Aorta (tissue), 5 donors: ENCODE measurements at regions not wholly inside any gene's neighbourhood (a gene's known extent, or its start where the extent isn't known, plus 50 kb on each side); places are given as distances from the start of the nearest gene placed in this dataset.
A peak's percentile ranks its signal among the peaks of the same experiment; 100 is the strongest.

ENCODE experiments used
- ATAC-seq: fragments of 200-7000 bp; cut with Tn5 transposase; one replicate; pipeline ENCODE4 v1.9.1; 2022; ENCODE audit warnings: moderate library complexity; ENCODE audit not compliant: low FRiP score
- DNase-seq, 2 donors: peaks; one replicate each; pipeline ENCODE4 v3.0.0-alpha.2; 2020
- H3K27ac ChIP-seq, 2 donors: one replicate each; pipeline ENCODE4 v1.5.1; 2013; ENCODE audit warnings: low read length in 2 of 2, mild to moderate bottlenecking in 2 of 2, moderate library complexity in 2 of 2, control low read depth in 1 of 2, inconsistent platforms in 1 of 2, low read depth in 1 of 2
- H3K27me3 ChIP-seq, 2 donors: one replicate each; pipeline ENCODE4 v1.6.1; 2013; ENCODE audit warnings: control low read depth in 1 of 2, low read length in 1 of 2, mild to moderate bottlenecking in 1 of 2, moderate library complexity in 1 of 2; ENCODE audit not compliant: insufficient read depth in 2 of 2, control insufficient read depth in 1 of 2
- H3K36me3 ChIP-seq, 2 donors: one replicate each; pipeline ENCODE4 v1.6.1; 2013; ENCODE audit warnings: control low read depth in 1 of 2, low read length in 1 of 2, mild to moderate bottlenecking in 1 of 2; ENCODE audit not compliant: insufficient read depth in 2 of 2, control insufficient read depth in 1 of 2
- H3K4me1 ChIP-seq, 2 donors: one replicate each; pipeline ENCODE4 v1.6.1; 2013; ENCODE audit warnings: low read length in 2 of 2, control low read depth in 1 of 2, mild to moderate bottlenecking in 1 of 2, moderate library complexity in 1 of 2; ENCODE audit not compliant: insufficient read depth in 2 of 2, control insufficient read depth in 1 of 2
- H3K4me3 ChIP-seq, 2 donors: one replicate each; pipeline ENCODE4 v1.5.1; 2013; ENCODE audit warnings: low read length in 2 of 2, control low read depth in 1 of 2, mild to moderate bottlenecking in 1 of 2
- H3K9me3 ChIP-seq: one replicate; pipeline ENCODE4 v1.6.1; 2013; ENCODE audit warnings: mild to moderate bottlenecking, low read length; ENCODE audit not compliant: control insufficient read depth
- WGBS, 2 donors: extraction: QIAGEN DNeasy Blood & Tissue Kit; methylation state at CpG; one replicate each; pipeline ENCODE4 v1.1.7; 2013; 5-methylcytosine and 5-hydroxymethylcytosine counted together
- intact Hi-C, 2 donors: fragments of 100-400 bp; cut with DNase I; formaldehyde crosslinking; loops; one replicate each; pipeline versions ENCODE4 v1.14.2 to v1.15.0; 2022
- donor health status: healthy with polysubstance abuse.
- donor health status: Bipolar disorder and iron deficiency.
- donor health status: DM: no; HTN: no; CAD: no.
- donor health status: DM: no; HTN: no; CAD: no.
- donor health status: DM: yes; HTN: yes; CAD: no.

GRCh38 chr15:96958721-96959120 lies 628.2 kb downstream of the NR2F2 start:
- 15 to 17% methylated on average over 2 of the region's 2 CpGs for WGBS, 2 donors
- ATAC-seq: no peak
- Histone ChIP-seq H3K36me3 (no peaks in the 10 kb centered on the region), H3K4me3 (no peak overlapping the region), H3K9me3 (no peaks in the 10 kb centered on the region), H3K4me1 (no peaks in the 10 kb centered on the region), H3K27me3 (peaks cover 0 to 1% of the 10 kb centered on the region in 2 donors), H3K27ac (no peak overlapping the region)
- DNase-seq: no peak
- intact Hi-C loops: no loop called here

- DNase-seq (no peak), ATAC-seq (no peak)
- no peaks in the 10 kb centered on the region for H3K36me3 ChIP-seq
- no peak overlapping the region for H3K27ac ChIP-seq
- H3K4me1 ChIP-seq: no peaks in the 10 kb centered on the region
- no peaks in the 10 kb centered on the region for H3K9me3 ChIP-seq
- intact Hi-C loops: no loop called here
- no peak overlapping the region for H3K4me3 ChIP-seq
- 64 to 71% methylated on average over 6 of the region's 6 CpGs for WGBS, 2 donors
- H3K27me3 ChIP-seq: peaks cover 0 to 1% of the 10 kb centered on the region in 2 donors
Observed at GRCh38 chr15:96959501-96959900, 629.0 kb downstream of the NR2F2 start.

GRCh38 chr15:96960711-96961480 lies 630.4 kb downstream of the NR2F2 start:
- no peak overlapping the region for H3K4me3 ChIP-seq
- H3K36me3 ChIP-seq: no peaks in the 10 kb centered on the region
- 72 to 79% methylated on average over 4 of the region's 4 CpGs for WGBS, 2 donors
- peaks cover 0 to 1% of the 10 kb centered on the region in 2 donors for H3K27me3 ChIP-seq
- DNase-seq (no peak), ATAC-seq (no peak)
- H3K4me1 ChIP-seq: no peaks in the 10 kb centered on the region
- H3K9me3 ChIP-seq: no peaks in the 10 kb centered on the region
- intact Hi-C loops: no loop called here
- no peak overlapping the region for H3K27ac ChIP-seq

GRCh38 chr15:96966554-96966953 lies 636.1 kb downstream of the NR2F2 start:
- Histone ChIP-seq H3K27me3 (no peaks in the 10 kb centered on the region), H3K9me3 (no peaks in the 10 kb centered on the region), H3K4me3 (no peak overlapping the region), H3K4me1 (no peaks in the 10 kb centered on the region), H3K36me3 (no peaks in the 10 kb centered on the region), H3K27ac (no peak overlapping the region)
- intact Hi-C loops: no loop called here
- ATAC-seq: no peak
- no peak for DNase-seq
- 65 to 69% methylated on average over 3 of the region's 3 CpGs for WGBS, 2 donors

GRCh38 chr15:96969732-96970710 lies 639.5 kb downstream of the NR2F2 start:
- intact Hi-C loops: no loop called here

GRCh38 chr15:96972201-96972600 lies 641.7 kb downstream of the NR2F2 start:
- Histone ChIP-seq H3K27me3 (no peaks in the 10 kb centered on the region), H3K36me3 (no peaks in the 10 kb centered on the region), H3K27ac (no peak overlapping the region), H3K4me3 (no peak overlapping the region), H3K9me3 (no peaks in the 10 kb centered on the region), H3K4me1 (no peaks in the 10 kb centered on the region)
- ATAC-seq (no peak), DNase-seq (no peak)
- 26 to 60% methylated on average over 1 of the region's 1 CpG for WGBS, 2 donors
- intact Hi-C loops: no loop called here

More at GRCh38 chr15:96969732-96970710, 639.5 kb downstream of the NR2F2 start:
- 69 to 80% methylated on average over 18 of the region's 18 CpGs for WGBS, 2 donors
- Histone ChIP-seq H3K27ac (no peak overlapping the region), H3K4me3 (no peak overlapping the region), H3K36me3 (no peaks in the 10 kb centered on the region), H3K9me3 (no peaks in the 10 kb centered on the region), H3K4me1 (no peaks in the 10 kb centered on the region), H3K27me3 (no peaks in the 10 kb centered on the region)
- DNase-seq (no peak), ATAC-seq (peak; percentile 36)

GRCh38 chr15:96974761-96975160 lies 644.3 kb downstream of the NR2F2 start:
- intact Hi-C loops: no loop called here

GRCh38 chr15:96977886-96978285 lies 647.4 kb downstream of the NR2F2 start:
- no peaks in the 10 kb centered on the region for H3K36me3 ChIP-seq
- no peak overlapping the region for H3K27ac ChIP-seq
- no peak for ATAC-seq
- WGBS, 2 donors: 53 to 66% methylated on average over 2 of the region's 2 CpGs
- no peak overlapping the region for H3K4me3 ChIP-seq
- intact Hi-C loops: no loop called here
- H3K9me3 ChIP-seq: peaks cover 1% of the 10 kb centered on the region
- DNase-seq: no peak
- no peaks in the 10 kb centered on the region for H3K4me1 ChIP-seq
- H3K27me3 ChIP-seq: no peaks in the 10 kb centered on the region

More at GRCh38 chr15:96974761-96975160, 644.3 kb downstream of the NR2F2 start:
- no peaks in the 10 kb centered on the region for H3K36me3 ChIP-seq
- no peaks in the 10 kb centered on the region for H3K9me3 ChIP-seq
- DNase-seq: no peak
- no peak for ATAC-seq
- H3K27ac ChIP-seq: no peak overlapping the region
- H3K4me1 ChIP-seq: no peaks in the 10 kb centered on the region
- H3K27me3 ChIP-seq: no peaks in the 10 kb centered on the region
- H3K4me3 ChIP-seq: no peak overlapping the region
